ENCODE measurements at regions not wholly inside any gene's neighbourhood (a gene's known extent, or its start where the extent isn't known, plus 50 kb on each side); places are given as distances from the start of the nearest gene placed in this dataset.

- DNase-seq: no peak
These were observed 298.8 kb upstream of the LRIG3 start for GRCh38 chr12:59219148-59219547.

DNA sequence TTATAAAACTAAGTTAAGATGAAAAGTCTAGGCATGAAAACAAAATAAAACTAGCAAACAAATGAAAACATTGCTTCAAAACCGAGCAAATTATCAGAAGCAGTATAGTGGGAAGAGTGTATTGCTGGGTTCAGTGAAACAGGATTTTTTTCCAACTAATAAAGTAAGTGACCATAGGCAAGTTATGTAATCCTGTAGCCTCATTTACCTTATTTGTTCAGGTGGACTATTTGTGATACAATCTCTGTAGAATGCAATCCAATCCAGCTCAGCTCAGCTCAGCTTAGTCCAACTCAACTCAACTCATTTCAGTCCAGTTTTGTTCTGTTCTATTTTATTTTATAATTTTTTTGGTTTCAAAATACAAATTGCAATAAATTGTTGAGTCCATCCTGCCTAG is 276.7 kb upstream of the LRIG3 start:
- no peak for DNase-seq

- no peak for DNase-seq
These were observed 274.5 kb upstream of the LRIG3 start for GRCh38 chr12:59194794-59195193.

- DNase-seq: no peak
These were observed 273.3 kb upstream of the LRIG3 start for GRCh38 chr12:59193476-59194050.

DNA sequence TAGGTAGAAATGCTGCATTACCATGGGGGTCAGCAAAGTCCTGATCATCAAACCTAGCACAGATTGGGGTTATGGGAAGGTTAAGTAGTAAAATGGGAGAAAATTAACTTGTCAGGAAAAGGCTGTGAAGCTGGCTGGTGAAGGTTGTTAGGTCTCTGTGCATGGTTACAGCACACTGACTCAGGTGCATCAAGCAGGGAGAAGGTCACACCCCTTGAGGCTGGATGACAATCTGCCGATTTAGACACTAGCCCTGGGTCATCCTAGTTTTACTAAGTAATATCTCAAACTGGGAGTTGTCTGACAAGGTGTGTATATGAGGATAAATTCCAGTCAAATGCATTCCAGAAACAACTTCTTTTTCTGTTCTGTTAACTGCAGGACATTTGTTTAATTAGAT is 271.1 kb upstream of the LRIG3 start:
- DNase-seq: no peak

- no peak for DNase-seq
These were observed 266.1 kb upstream of the LRIG3 start for GRCh38 chr12:59186451-59186850.

DNA sequence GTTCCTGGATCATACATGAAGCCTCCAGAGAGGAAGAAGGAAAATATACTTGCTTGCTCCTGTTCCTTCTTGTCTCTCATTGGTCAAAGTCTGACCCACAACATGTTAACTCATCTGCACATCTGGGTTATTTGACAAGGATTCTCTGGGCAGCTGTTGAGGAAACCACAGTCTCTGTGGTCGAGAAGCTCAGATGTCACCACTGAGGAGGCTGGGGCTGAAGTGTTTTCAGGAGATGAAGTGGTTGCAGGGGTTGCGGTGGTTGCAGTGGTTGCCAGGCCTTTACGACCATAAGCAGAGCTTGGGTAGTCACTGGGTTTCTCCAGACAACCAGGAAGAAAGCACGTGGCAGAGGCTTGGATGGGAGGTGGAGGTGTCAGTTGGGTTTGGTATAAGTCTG is 265.0 kb upstream of the LRIG3 start:
- no peak for DNase-seq

DNA sequence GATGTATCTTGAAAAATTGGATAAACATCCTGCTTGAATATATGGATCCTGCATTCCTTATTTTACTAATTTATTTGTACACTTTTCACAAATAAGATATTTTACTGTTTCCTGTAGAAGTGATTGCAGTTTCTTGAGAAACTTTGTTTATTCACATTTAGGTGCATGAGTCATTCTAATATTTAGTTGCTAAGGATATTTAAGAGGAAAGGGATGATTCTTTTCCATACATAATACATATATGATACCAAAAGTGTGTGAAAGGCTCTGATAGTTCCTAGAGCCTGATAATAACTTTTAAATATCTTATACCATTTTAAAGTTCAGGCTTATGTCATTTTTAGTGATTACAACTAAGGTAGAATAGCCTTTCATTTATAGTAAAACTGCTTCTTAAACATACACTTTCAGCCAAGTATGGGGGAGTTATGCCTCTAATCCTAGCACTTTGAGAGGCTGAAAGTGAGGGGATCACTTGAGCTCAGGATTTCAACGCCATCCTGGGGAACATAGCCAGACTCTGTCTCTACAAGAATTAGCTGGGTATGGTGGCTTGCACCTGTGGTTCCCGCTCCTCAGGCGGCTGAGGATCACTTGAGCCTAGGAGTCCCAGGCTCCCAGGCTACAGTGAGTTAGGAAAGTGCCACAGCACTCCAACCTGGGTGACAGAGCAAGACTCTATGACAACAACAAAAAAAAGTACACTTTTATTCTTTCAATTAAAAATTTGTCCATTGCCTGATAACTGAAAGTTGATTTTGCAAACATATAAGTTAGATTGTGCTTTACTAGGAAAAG is 262.6 kb upstream of the LRIG3 start:
- DNase-seq: no peak

GRCh38 chr12:59182191-59182590 is 261.9 kb upstream of the LRIG3 start:
- DNase-seq: no peak

- DNase-seq: no peak
These were observed 261.0 kb upstream of the LRIG3 start for GRCh38 chr12:59181196-59181777.

DNA sequence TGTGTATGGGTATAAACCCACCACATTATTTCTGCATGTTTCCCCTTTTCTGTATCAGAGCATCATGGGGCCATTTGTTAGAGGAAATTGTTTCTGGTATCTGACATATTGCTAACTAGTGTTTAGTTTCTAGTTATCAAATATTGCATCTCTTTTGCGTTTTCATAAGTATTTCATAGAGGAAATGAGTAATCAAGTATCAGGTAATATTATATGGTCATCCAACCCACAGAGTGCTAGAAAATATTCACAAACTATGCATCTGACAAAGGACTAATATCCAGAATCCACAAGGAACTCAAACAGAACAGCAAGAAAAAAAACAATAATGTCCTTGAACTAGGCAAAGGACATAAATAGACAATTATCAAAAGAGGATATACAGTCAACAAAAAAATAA is 258.9 kb upstream of the LRIG3 start:
- DNase-seq: no peak

DNA sequence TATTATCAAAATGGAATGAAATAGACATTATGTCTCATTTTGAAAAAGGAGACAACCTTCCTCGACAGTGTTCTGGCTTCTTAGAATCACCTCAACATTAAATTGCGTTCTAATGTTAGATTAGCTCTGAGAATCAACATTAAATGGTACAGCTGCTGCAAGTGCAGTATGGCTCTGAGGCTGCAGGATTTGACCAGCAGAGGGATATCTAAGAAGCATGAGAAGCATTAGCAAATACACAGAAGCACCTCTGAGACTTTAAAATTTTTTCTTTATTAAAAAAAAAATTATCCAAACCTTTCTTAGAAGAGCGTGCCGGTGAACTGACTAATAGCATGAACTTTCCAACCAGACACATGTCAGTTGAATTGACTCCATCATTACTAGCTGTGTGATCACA is 253.4 kb upstream of the LRIG3 start:
- no peak for DNase-seq

- DNase-seq: no peak
These were observed 248.3 kb upstream of the LRIG3 start for GRCh38 chr12:59168647-59169046.

DNA sequence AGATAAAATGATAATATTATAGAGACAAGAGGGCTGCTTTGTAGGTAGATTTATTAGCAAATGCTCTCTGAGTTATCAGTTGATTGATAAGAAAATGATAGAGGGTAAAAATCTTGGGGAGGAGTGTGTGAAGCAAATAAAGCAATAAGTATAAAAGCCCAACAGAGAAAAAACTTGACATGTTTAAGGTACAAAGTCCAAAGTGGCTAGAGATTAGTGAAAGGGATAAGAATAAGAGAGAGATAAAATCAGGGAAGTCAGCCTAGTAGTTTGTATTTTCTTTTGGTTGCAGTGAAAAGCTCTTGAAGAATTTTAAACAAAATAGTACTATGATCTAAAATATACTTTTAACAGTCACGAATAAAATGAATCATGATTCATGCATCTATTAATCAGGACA is 246.2 kb upstream of the LRIG3 start:
- DNase-seq: no peak

GRCh38 chr12:59164991-59165718 is 244.9 kb upstream of the LRIG3 start:
- DNase-seq: peak; percentile 69

DNA sequence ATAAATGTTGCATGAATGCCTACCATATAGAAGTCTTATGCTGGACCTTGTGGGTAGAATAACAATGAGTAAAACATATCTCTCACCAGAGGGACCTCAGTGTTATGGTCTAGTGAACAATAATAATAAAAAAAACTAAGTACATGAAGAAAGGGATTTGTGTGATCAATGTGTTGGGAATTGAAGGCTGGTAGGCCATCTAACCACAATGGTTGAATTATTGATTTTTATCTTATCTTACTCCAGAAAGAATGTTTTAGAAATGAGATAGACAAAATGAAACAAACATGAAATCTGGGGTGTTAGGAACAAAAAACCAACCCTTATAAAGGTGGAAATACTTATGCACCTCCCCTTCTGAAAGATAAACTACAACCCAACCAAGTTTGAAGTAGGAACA is 243.9 kb upstream of the LRIG3 start:
- peak; percentile 19 for DNase-seq

DNA sequence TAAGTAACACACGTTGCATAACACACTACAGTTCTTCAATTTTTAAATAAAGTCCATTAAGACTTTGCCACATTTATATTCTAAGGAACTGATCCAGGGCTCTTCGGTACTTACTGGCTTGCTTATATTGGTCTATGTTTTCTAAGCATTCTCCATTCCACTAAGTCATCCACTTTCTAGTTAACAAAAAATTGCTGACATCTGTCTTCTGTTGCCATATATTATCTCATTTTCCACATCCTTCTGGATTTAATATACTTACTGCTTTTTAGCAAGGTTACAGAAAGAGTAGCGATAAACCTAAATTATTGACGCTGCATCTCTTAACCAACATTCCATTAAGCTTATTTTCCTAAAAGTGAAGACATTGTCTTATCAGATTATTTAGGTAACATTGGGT is 238.4 kb upstream of the LRIG3 start:
- DNase-seq: no peak

DNA sequence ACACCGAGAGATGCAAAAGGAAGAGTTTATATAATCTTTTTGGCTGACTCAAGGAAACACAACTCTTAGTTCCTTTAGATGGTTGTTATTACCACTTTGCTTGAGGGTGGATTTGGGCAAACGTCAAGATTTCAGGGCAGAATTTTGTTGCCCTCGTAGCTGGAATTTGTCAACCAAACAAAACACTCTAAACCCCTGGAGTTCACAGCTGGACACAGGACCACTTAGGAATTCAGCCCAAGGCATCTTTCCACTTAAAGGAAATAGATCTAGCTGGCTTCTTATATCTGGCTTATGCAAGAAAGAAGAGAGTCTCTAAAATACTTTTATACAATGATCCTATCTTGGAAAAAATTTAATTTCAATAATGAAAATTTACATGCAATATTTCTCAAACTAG is 237.8 kb upstream of the LRIG3 start:
- no peak for DNase-seq

DNA sequence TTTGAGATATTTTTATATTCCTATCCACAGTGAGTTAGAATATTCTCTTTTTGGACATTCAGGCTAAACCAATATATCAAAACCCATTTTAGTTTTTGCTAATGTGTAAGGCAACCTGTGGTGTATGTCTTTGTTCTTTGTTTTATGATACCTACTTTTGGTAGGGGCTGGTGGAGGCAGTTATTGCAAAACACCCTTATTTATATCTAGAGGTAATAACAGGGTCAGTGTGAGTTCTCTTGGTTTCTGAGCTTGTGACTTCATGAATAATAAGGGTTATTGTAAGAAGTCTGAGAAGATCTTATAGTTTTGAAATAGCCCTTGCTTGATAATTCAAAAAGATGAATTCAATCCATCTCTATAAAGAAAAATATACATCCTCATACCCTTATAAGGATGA is 235.1 kb upstream of the LRIG3 start:
- no peak for DNase-seq

DNA sequence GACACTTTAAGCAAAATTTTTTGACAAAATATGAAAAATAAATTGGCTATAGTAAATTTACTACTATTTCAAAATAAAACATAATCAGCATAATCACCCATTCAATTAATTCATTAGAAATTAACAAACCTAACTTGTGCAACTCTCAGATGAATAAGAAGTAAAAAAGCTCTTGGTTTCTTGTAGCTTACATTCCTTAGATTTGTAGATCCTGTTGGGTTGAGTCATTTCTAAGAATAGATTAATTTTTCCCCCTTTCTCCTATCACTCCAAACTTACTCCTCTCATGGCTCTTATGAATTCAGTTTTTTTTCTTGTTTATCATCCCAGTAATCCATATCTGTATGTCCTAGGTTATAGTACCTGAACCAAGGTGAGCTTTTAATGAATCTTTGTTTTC is 230.9 kb upstream of the LRIG3 start:
- DNase-seq: peak; percentile 71

DNA sequence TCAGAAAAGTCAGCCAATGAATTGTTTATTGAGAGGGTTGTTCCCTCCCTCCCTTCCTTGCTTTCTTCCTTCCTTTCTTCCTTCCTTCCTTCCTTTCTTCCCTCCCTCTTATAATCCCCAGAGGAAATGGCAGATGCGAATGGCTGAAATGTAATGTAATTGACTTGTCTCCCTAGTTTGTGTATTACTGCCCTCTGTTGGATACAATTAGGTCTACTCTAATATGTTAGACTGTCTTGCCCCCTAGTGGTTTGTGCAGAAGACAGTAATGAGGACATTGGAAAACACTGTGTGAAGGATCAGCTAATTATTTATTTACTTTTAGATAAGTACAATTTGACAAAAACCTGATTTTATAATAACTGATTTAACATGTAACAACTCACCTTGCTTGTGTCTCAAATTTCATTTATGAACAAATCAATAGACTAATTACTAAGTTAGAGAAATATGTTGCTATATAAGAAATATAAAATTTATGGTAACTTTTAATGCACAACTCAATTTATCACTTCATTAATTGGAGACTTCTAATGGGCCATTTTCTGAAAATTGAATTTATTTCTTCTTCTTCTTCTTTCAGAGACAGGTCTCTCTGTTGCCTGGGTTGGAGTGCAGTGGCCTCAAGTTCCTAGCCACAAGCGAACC is 229.8 kb upstream of the LRIG3 start:
- peak; percentile 88 for DNase-seq

DNA sequence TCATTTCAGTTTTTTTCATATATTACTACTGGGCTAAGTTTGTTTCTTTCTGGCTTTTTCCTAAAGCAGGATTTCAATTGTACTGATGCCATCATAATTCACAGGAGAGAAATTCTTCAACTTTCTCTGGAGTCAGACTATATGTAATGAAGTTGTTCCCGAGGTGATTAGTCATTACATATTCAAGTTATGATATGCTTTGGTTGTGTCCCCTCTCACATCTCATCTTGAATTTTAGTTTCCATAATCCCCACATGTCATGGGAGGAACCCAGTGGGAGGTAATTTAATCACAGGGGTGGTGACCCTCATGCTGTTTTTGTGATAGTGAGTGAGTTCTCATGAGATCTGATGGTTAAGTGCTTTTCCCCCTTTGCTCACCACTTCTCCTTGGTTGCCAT is 227.5 kb upstream of the LRIG3 start:
- peak; percentile 56 for DNase-seq

DNA sequence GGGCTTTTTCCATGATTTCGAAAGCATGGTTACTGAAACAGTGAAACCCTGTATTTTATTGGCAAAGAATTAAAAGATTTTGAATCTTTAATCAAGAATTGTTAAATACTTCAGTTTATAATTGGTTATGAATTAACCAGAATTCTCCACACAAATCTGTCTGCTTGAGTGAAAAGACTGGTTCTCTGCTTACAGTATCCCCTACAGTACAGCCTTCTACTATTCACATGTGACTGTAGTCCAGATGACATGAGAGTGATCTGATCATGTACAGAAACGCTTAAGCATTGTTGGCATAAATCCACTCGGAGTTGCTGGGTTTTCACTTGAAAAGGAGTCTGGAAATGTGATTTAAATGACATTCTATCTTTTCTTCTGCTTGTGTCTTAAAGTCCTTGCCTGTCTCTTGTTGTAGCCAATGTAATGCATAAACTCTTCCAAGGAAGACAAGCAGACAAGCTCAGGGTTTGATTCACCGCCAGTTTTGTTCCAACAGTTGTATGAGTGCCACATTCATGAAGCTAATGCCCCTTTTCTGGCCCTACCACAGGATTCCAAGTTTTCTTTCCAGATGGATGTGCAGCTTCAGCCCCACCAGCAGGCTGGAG is 222.0 kb upstream of the LRIG3 start:
- no peak for DNase-seq
